Stimulated activated naive B cell treated with anti-CD40 and anti-IgM and Interleukin-4, amounts not matched to agents 10 μg/mL and 1 μg/mL and 100 μg/mL, for 72 hours (primary cell): ENCODE measurements at regions not wholly inside any gene's neighbourhood (a gene's known extent, or its start where the extent isn't known, plus 50 kb on each side); places are given as distances from the start of the nearest gene placed in this dataset.

Experiments
- ATAC-seq, 2 donors: fragments of 150-1000 bp; cut with Tn5 transposase; replicated peaks; 2 replicates each; pipeline ENCODE4 v1.10.0; 2021; ENCODE audit warnings: moderate library complexity in 1 of 2
- DNase-seq: peaks from one replicate; pipeline ENCODE4 v3.0.0; 2021
- H3K27ac Mint-ChIP-seq: one replicate; pipeline ENCODE4 v1.8.0; 2022; ENCODE audit warnings: mild to moderate bottlenecking, mixed read lengths
- H3K27me3 Mint-ChIP-seq, 2 donors: one replicate each; pipeline ENCODE4 v1.8.0; 2022; ENCODE audit warnings: mixed read lengths in 2 of 2
- H3K36me3 Mint-ChIP-seq, 2 donors: one replicate each; pipeline ENCODE4 v1.8.0; 2022; ENCODE audit warnings: mixed read lengths in 2 of 2, mild to moderate bottlenecking in 1 of 2
- H3K4me1 Mint-ChIP-seq, 2 donors: one replicate each; pipeline ENCODE4 v1.8.0; 2022; ENCODE audit warnings: mixed read lengths in 2 of 2, mild to moderate bottlenecking in 1 of 2
- H3K4me3 Mint-ChIP-seq, 2 donors: one replicate each; pipeline ENCODE4 v1.8.0; 2022; ENCODE audit warnings: mild to moderate bottlenecking in 2 of 2, mixed read lengths in 2 of 2, moderate library complexity in 1 of 2
- H3K9me3 Mint-ChIP-seq, 2 donors: one replicate each; pipeline ENCODE4 v1.8.0; 2022; ENCODE audit warnings: mixed read lengths in 2 of 2, mild to moderate bottlenecking in 1 of 2

GRCh38 chr10:88082806-88083596 is 219.6 kb downstream of the PTEN start:
- DNase-seq (no peak), ATAC-seq (peak; percentile 84 to 86)
- H3K4me1 Mint-ChIP-seq, result peaks cover 23 to 40% of the 10 kb centered on the region in 2 donors
- no peaks in the 10 kb centered on the region for H3K9me3 Mint-ChIP-seq
- H3K36me3 Mint-ChIP-seq, result no peaks in the 10 kb centered on the region
- H3K4me3 Mint-ChIP-seq, result peak overlapping the region in 1 of 2 donors; percentile 27
- no peaks in the 10 kb centered on the region for H3K27me3 Mint-ChIP-seq
- H3K27ac Mint-ChIP-seq, result peak overlapping the region; percentile 48

- ATAC-seq (no peak), DNase-seq (no peak)
- no peak overlapping the region for H3K4me3 Mint-ChIP-seq
- H3K36me3 Mint-ChIP-seq, result no peaks in the 10 kb centered on the region
- no peak overlapping the region for H3K27ac Mint-ChIP-seq
- no peaks in the 10 kb centered on the region for H3K9me3 Mint-ChIP-seq
- H3K27me3 Mint-ChIP-seq, result no peaks in the 10 kb centered on the region
- H3K4me1 Mint-ChIP-seq, result peaks cover 23 to 39% of the 10 kb centered on the region in 2 donors
Observed at GRCh38 chr10:88083597-88083989, 220.2 kb downstream of the PTEN start.

GRCh38 chr10:88086187-88086960 is 222.9 kb downstream of the PTEN start:
- Mint-ChIP-seq H3K27me3 (no peaks in the 10 kb centered on the region), H3K9me3 (no peaks in the 10 kb centered on the region), H3K4me1 (peaks cover 28 to 32% of the 10 kb centered on the region in 2 donors), H3K36me3 (no peaks in the 10 kb centered on the region), H3K27ac (no peak overlapping the region), H3K4me3 (no peak overlapping the region)
- DNase-seq (no peak), ATAC-seq (no peak)

- Mint-ChIP-seq H3K36me3 (no peaks in the 10 kb centered on the region), H3K27me3 (no peaks in the 10 kb centered on the region), H3K27ac (no peak overlapping the region), H3K9me3 (no peaks in the 10 kb centered on the region), H3K4me3 (no peak overlapping the region), H3K4me1 (peaks cover 31 to 37% of the 10 kb centered on the region in 2 donors)
- no peak for ATAC-seq
- DNase-seq, result no peak
Observed at GRCh38 chr10:88088441-88089340, 225.3 kb downstream of the PTEN start.

- no peak for DNase-seq
- Mint-ChIP-seq H3K9me3 (no peaks in the 10 kb centered on the region), H3K4me3 (no peak overlapping the region), H3K4me1 (peaks cover 34 to 40% of the 10 kb centered on the region in 2 donors), H3K27ac (no peak overlapping the region), H3K27me3 (no peaks in the 10 kb centered on the region), H3K36me3 (no peaks in the 10 kb centered on the region)
- ATAC-seq, result no peak
Observed at GRCh38 chr10:88089498-88089897, 226.1 kb downstream of the PTEN start.

GRCh38 chr10:88090568-88091214 is 227.3 kb downstream of the PTEN start:
- H3K36me3 Mint-ChIP-seq, result no peaks in the 10 kb centered on the region
- H3K4me3 Mint-ChIP-seq, result no peak overlapping the region
- H3K27ac Mint-ChIP-seq, result peak overlapping the region; percentile 75
- no peaks in the 10 kb centered on the region for H3K9me3 Mint-ChIP-seq
- ATAC-seq (peak; percentile 22 to 25), DNase-seq (no peak)
- H3K4me1 Mint-ChIP-seq, result peaks cover 35 to 43% of the 10 kb centered on the region in 2 donors
- no peaks in the 10 kb centered on the region for H3K27me3 Mint-ChIP-seq

- H3K4me3 Mint-ChIP-seq, result no peak overlapping the region
- H3K4me1 Mint-ChIP-seq, result peaks cover 35 to 43% of the 10 kb centered on the region in 2 donors
- no peaks in the 10 kb centered on the region for H3K27me3 Mint-ChIP-seq
- H3K27ac Mint-ChIP-seq, result no peak overlapping the region
- no peaks in the 10 kb centered on the region for H3K9me3 Mint-ChIP-seq
- peak; percentile 78 for DNase-seq
- ATAC-seq, result peak; percentile 93 to 97
- no peaks in the 10 kb centered on the region for H3K36me3 Mint-ChIP-seq
Observed at GRCh38 chr10:88091490-88092061, 228.2 kb downstream of the PTEN start.

GRCh38 chr10:88092265-88092664 is 228.8 kb downstream of the PTEN start:
- H3K36me3 Mint-ChIP-seq, result no peaks in the 10 kb centered on the region
- no peak overlapping the region for H3K27ac Mint-ChIP-seq
- H3K4me3 Mint-ChIP-seq, result no peak overlapping the region
- ATAC-seq (no peak), DNase-seq (no peak)
- H3K9me3 Mint-ChIP-seq, result no peaks in the 10 kb centered on the region
- peaks cover 35 to 43% of the 10 kb centered on the region in 2 donors for H3K4me1 Mint-ChIP-seq
- no peaks in the 10 kb centered on the region for H3K27me3 Mint-ChIP-seq

- no peak overlapping the region for H3K4me3 Mint-ChIP-seq
- H3K36me3 Mint-ChIP-seq, result no peaks in the 10 kb centered on the region
- DNase-seq (no peak), ATAC-seq (no peak)
- H3K27me3 Mint-ChIP-seq, result no peaks in the 10 kb centered on the region
- H3K27ac Mint-ChIP-seq, result no peak overlapping the region
- H3K4me1 Mint-ChIP-seq, result peaks cover 32 to 43% of the 10 kb centered on the region in 2 donors
- no peaks in the 10 kb centered on the region for H3K9me3 Mint-ChIP-seq
Observed at GRCh38 chr10:88092973-88093372, 229.5 kb downstream of the PTEN start.

GRCh38 chr10:88094795-88095194 is 231.4 kb downstream of the PTEN start:
- Mint-ChIP-seq H3K9me3 (no peaks in the 10 kb centered on the region), H3K36me3 (no peaks in the 10 kb centered on the region), H3K4me1 (peaks cover 31 to 43% of the 10 kb centered on the region in 2 donors), H3K27me3 (no peaks in the 10 kb centered on the region), H3K27ac (no peak overlapping the region), H3K4me3 (no peak overlapping the region)
- ATAC-seq (no peak), DNase-seq (no peak)

- DNase-seq, result no peak
- Mint-ChIP-seq H3K4me1 (peaks cover 26 to 38% of the 10 kb centered on the region in 2 donors), H3K4me3 (no peak overlapping the region), H3K9me3 (no peaks in the 10 kb centered on the region), H3K36me3 (no peaks in the 10 kb centered on the region), H3K27ac (no peak overlapping the region), H3K27me3 (no peaks in the 10 kb centered on the region)
- no peak for ATAC-seq
Observed at GRCh38 chr10:88095223-88095721, 231.8 kb downstream of the PTEN start.

- Mint-ChIP-seq H3K27me3 (no peaks in the 10 kb centered on the region), H3K4me3 (no peak overlapping the region), H3K4me1 (peaks cover 20 to 32% of the 10 kb centered on the region in 2 donors), H3K9me3 (no peaks in the 10 kb centered on the region), H3K27ac (no peak overlapping the region), H3K36me3 (no peaks in the 10 kb centered on the region)
- no peak for ATAC-seq
- DNase-seq, result no peak
Observed at GRCh38 chr10:88095778-88096431, 232.5 kb downstream of the PTEN start.

- ATAC-seq, result no peak
- Mint-ChIP-seq H3K36me3 (no peaks in the 10 kb centered on the region), H3K4me1 (peaks cover 14 to 20% of the 10 kb centered on the region in 2 donors), H3K9me3 (no peaks in the 10 kb centered on the region), H3K27me3 (no peaks in the 10 kb centered on the region), H3K27ac (no peak overlapping the region), H3K4me3 (no peak overlapping the region)
- DNase-seq, result no peak
Observed at GRCh38 chr10:88097092-88097516, 233.7 kb downstream of the PTEN start.
